GM12878 (cell line): ENCODE measurements at regions not wholly inside any gene's neighbourhood (a gene's known extent, or its start where the extent isn't known, plus 50 kb on each side); places are given as distances from the start of the nearest gene placed in this dataset.

Source experiments
- BHLHE40 ChIP-seq, 2 experiments: fragments of 450-650 bp in 1 of 2; IDR thresholded peaks; 2 replicates each; pipeline ENCODE4 v1.6.1; 2011 to 2017; ENCODE audit warnings: low read depth in 2 of 2, borderline replicate concordance in 1 of 2, improper control_type of control experiment in 1 of 2, low read length in 1 of 2, mild to moderate bottlenecking in 1 of 2
- DPF2 ChIP-seq: fragments of 450-650 bp; IDR thresholded peaks from 2 replicates; pipeline ENCODE4 v1.6.1; 2017; ENCODE audit warnings: mild to moderate bottlenecking
- EED ChIP-seq: sonication (generic); IDR thresholded peaks from 2 replicates; pipeline ENCODE4 v1.6.1; 2016; ENCODE audit warnings: antibody characterized with exemption, low read depth
- GABPA ChIP-seq: IDR thresholded peaks from 2 replicates; pipeline ENCODE4 v1.6.1; 2014; ENCODE audit warnings: antibody characterized with exemption, low read depth, mild to moderate bottlenecking, inconsistent platforms
- NRF1 ChIP-seq: conservative IDR thresholded peaks from 2 replicates; pipeline ENCODE4 v1.6.1; 2011; ENCODE audit warnings: mild to moderate bottlenecking, low read depth, low read length, improper control_type of control experiment
- PAX5 ChIP-seq: IDR thresholded peaks from 2 replicates; pipeline ENCODE4 v1.6.1; 2011; ENCODE audit warnings: low read depth, low read length, borderline replicate concordance
- POLR2A ChIP-seq: IDR thresholded peaks from 2 replicates; pipeline ENCODE4 v1.6.1; 2011; ENCODE audit warnings: low read depth, mild to moderate bottlenecking, low read length
- RFX5 ChIP-seq: IDR thresholded peaks from 2 replicates; pipeline ENCODE4 v1.6.1; 2011; ENCODE audit warnings: low read depth, low read length, improper control_type of control experiment
- YY1 ChIP-seq: IDR thresholded peaks from 2 replicates; pipeline ENCODE4 v1.6.1; 2011; ENCODE audit warnings: low read depth, mild to moderate bottlenecking, low read length
- ZNF24 ChIP-seq: fragments of 450-650 bp; IDR thresholded peaks from 2 replicates; pipeline ENCODE4 v1.6.1; 2017; ENCODE audit warnings: antibody characterized with exemption, mild to moderate bottlenecking
- TF ChIP-seq, protein P1 (sequence below), 3 experiments: IDR thresholded peaks in 2 of 3; conservative IDR thresholded peaks in 1 of 3; 2 replicates each; pipeline ENCODE4 v1.5.1; 2011; ENCODE audit warnings: low read depth in 3 of 3, low read length in 3 of 3, mild to moderate bottlenecking in 3 of 3, control low read depth in 2 of 3, moderate library complexity in 2 of 3, inconsistent platforms in 1 of 3, mixed read lengths in 1 of 3; ENCODE audit not compliant: control insufficient read depth in 2 of 3, insufficient read depth in 1 of 3; ENCODE audit errors: extremely low read depth in 1 of 3
- TF ChIP-seq, protein P2 (sequence below): IDR thresholded peaks from 2 replicates; pipeline ENCODE4 v1.6.1; 2011; ENCODE audit warnings: low read depth, mild to moderate bottlenecking, low read length, moderate library complexity, borderline replicate concordance; ENCODE audit errors: extremely low read depth
- TF ChIP-seq, protein P3 (sequence below): fragments of 450-650 bp; IDR thresholded peaks from 2 replicates; pipeline ENCODE4 v1.6.1; 2017; ENCODE audit warnings: low read depth, mild to moderate bottlenecking, moderate library complexity

DNA sequence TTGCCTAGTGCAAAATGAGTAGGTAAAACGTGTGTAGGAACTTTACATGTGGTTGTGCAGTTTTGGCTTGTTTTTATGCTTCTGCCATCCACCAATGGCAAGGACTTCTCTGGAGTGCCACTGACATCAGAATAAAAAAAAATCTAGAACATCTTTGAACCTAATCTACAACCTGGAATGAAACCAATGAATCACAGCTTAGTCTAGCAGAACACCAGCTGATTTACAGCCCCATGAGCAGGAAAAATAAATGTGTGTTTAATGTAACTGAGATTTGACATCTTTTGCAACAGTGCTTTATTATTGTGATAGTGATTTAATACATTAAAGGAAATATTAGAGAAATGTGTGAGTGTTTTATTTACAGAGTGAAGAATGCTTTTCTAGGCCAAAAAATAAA lies 995.1 kb downstream of the PCDH7 start:
- TF ChIP-seq YY1 (no peak), ZNF24 (no peak), GABPA (no peak), DPF2 (no peak), RFX5 (no peak), NRF1 (no peak), POLR2A (no peak), EED (no peak), BHLHE40 (IDR thresholded peaks at IDR 0.05; ENCODE audit: borderline replicate concordance in 1 of 2, low read depth in 2 of 2, low read length in 1 of 2) (no peak), PAX5 (no peak)
- TF ChIP-seq, protein P1, sequence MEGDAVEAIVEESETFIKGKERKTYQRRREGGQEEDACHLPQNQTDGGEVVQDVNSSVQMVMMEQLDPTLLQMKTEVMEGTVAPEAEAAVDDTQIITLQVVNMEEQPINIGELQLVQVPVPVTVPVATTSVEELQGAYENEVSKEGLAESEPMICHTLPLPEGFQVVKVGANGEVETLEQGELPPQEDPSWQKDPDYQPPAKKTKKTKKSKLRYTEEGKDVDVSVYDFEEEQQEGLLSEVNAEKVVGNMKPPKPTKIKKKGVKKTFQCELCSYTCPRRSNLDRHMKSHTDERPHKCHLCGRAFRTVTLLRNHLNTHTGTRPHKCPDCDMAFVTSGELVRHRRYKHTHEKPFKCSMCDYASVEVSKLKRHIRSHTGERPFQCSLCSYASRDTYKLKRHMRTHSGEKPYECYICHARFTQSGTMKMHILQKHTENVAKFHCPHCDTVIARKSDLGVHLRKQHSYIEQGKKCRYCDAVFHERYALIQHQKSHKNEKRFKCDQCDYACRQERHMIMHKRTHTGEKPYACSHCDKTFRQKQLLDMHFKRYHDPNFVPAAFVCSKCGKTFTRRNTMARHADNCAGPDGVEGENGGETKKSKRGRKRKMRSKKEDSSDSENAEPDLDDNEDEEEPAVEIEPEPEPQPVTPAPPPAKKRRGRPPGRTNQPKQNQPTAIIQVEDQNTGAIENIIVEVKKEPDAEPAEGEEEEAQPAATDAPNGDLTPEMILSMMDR (IDR thresholded peaks at IDR 0.05 in 2 of 3, conservative IDR thresholded peaks at IDR 0.05 in 1 of 3; ENCODE audit: control insufficient read depth in 2 of 3, extremely low read depth in 1 of 3, insufficient read depth in 1 of 3, low read depth in 3 of 3, low read length in 3 of 3), result no peak
- TF ChIP-seq, protein P2, sequence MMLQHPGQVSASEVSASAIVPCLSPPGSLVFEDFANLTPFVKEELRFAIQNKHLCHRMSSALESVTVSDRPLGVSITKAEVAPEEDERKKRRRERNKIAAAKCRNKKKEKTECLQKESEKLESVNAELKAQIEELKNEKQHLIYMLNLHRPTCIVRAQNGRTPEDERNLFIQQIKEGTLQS, result no peak
- TF ChIP-seq, protein P3, sequence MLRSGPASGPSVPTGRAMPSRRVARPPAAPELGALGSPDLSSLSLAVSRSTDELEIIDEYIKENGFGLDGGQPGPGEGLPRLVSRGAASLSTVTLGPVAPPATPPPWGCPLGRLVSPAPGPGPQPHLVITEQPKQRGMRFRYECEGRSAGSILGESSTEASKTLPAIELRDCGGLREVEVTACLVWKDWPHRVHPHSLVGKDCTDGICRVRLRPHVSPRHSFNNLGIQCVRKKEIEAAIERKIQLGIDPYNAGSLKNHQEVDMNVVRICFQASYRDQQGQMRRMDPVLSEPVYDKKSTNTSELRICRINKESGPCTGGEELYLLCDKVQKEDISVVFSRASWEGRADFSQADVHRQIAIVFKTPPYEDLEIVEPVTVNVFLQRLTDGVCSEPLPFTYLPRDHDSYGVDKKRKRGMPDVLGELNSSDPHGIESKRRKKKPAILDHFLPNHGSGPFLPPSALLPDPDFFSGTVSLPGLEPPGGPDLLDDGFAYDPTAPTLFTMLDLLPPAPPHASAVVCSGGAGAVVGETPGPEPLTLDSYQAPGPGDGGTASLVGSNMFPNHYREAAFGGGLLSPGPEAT, result no peak
